RKO (cell line): ENCODE measurements at regions not wholly inside any gene's neighbourhood (a gene's known extent, or its start where the extent isn't known, plus 50 kb on each side); places are given as distances from the start of the nearest gene placed in this dataset.
A peak's percentile ranks its signal among the peaks of the same experiment; 100 is the strongest.
"Not testable (repeated sequence)": the region's sequence is repeated elsewhere in the genome, so short reads cannot be mapped to it uniquely, and the experiment has no call there.

Experiments
- DNase-seq: peaks from one replicate; pipeline ENCODE4 v3.0.0-alpha.2; 2016; ENCODE audit warnings: low spot score

GRCh38 chr5:1953710-1954109 lies 71.0 kb upstream of the IRX4 start:
- not testable (repeated sequence) for DNase-seq

GRCh38 chr5:1952444-1953099 lies 69.8 kb upstream of the IRX4 start:
- DNase-seq = no peak

GRCh38 chr5:1952021-1952420 lies 69.3 kb upstream of the IRX4 start:
- DNase-seq = no peak

GRCh38 chr5:1951165-1951816 lies 68.6 kb upstream of the IRX4 start:
- DNase-seq = no peak

- peak; percentile 80 for DNase-seq
Observed at GRCh38 chr5:1950708-1951103, 68.0 kb upstream of the IRX4 start.

- no peak for DNase-seq
Observed at GRCh38 chr5:1950096-1950707, 67.5 kb upstream of the IRX4 start.

GRCh38 chr5:1949253-1949652 lies 66.5 kb upstream of the IRX4 start:
- no peak for DNase-seq

GRCh38 chr5:1948663-1949191 lies 66.0 kb upstream of the IRX4 start:
- no peak for DNase-seq

- no peak for DNase-seq
Observed at GRCh38 chr5:1948111-1948510, 65.4 kb upstream of the IRX4 start.

- no peak for DNase-seq
Observed at GRCh38 chr5:1946776-1947175, 64.1 kb upstream of the IRX4 start.

- DNase-seq = no peak
Observed at GRCh38 chr5:1946122-1946677, 63.5 kb upstream of the IRX4 start.

- no peak for DNase-seq
Observed at GRCh38 chr5:1945606-1946005, 62.9 kb upstream of the IRX4 start.

GRCh38 chr5:1944408-1944807 lies 61.7 kb upstream of the IRX4 start:
- no peak for DNase-seq

- DNase-seq = no peak
Observed at GRCh38 chr5:1943481-1943880, 60.8 kb upstream of the IRX4 start.

GRCh38 chr5:1942630-1943029 lies 59.9 kb upstream of the IRX4 start:
- no peak for DNase-seq

GRCh38 chr5:1942158-1942557 lies 59.4 kb upstream of the IRX4 start:
- no peak for DNase-seq

- no peak for DNase-seq
Observed at GRCh38 chr5:1939256-1939655, 56.5 kb upstream of the IRX4 start.

- DNase-seq = no peak
Observed at GRCh38 chr5:1938310-1939000, 55.7 kb upstream of the IRX4 start.

GRCh38 chr5:1937590-1937989 lies 54.9 kb upstream of the IRX4 start:
- no peak for DNase-seq

GRCh38 chr5:1936901-1937300 lies 54.2 kb upstream of the IRX4 start:
- no peak for DNase-seq

GRCh38 chr5:1936413-1936812 lies 53.7 kb upstream of the IRX4 start:
- no peak for DNase-seq

GRCh38 chr5:1934801-1935429 lies 52.2 kb upstream of the IRX4 start:
- no peak for DNase-seq
